Tibial artery (tissue), 4 donors: ENCODE measurements at regions not wholly inside any gene's neighbourhood (a gene's known extent, or its start where the extent isn't known, plus 50 kb on each side); places are given as distances from the start of the nearest gene placed in this dataset.

Source experiments
- DNase-seq, 2 donors: peaks; one replicate each; pipeline ENCODE4 v3.0.0-alpha.2; 2019
- H3K27ac ChIP-seq, 2 donors: fragments of 200-600 bp; sonication (generic) in 1 of 2; 1 replicate in 1 of 2; 2 replicates in 1 of 2; pipeline ENCODE4 v1.5.1; 2018 to 2019; ENCODE audit warnings: mild to moderate bottlenecking in 1 of 2
- H3K27me3 ChIP-seq, 2 donors: fragments of 200-600 bp; sonication (generic) in 1 of 2; one replicate each; pipeline versions ENCODE4 v1.5.1 to v1.6.0; 2016 to 2019
- H3K36me3 ChIP-seq, 3 donors: fragments of 200-600 bp; sonication (generic) in 2 of 3; one replicate each; pipeline ENCODE4 v1.5.1; 2016 to 2019; ENCODE audit warnings: mild to moderate bottlenecking in 2 of 3
- H3K4me1 ChIP-seq, 4 donors: fragments of 200-600 bp; sonication (generic) in 2 of 4; 1 replicate in 3 of 4; 2 replicates in 1 of 4; pipeline ENCODE4 v1.5.1; 2016 to 2019
- H3K4me3 ChIP-seq, 2 donors: fragments of 200-600 bp; sonication (generic) in 1 of 2; 1 replicate in 1 of 2; 2 replicates in 1 of 2; pipeline ENCODE4 v1.5.1; 2018 to 2019; ENCODE audit warnings: mild to moderate bottlenecking in 2 of 2
- H3K9me3 ChIP-seq, 3 donors: fragments of 200-600 bp; sonication (generic) in 1 of 3; one replicate each; pipeline ENCODE4 v1.5.1; 2016 to 2019
- intact Hi-C: fragments of 100-400 bp; cut with DNase I; formaldehyde crosslinking; loops from one replicate; pipeline ENCODE4 v1.15.0; 2023; ENCODE audit warnings: low total_unique reads
- TF ChIP-seq, protein P1 (sequence below), 2 experiments: fragments of 200-600 bp in 1 of 2; fragments of 450-650 bp in 1 of 2; IDR thresholded peaks; one replicate each; pipeline ENCODE4 v1.5.1; 2017 to 2019; ENCODE audit warnings: antibody characterized with exemption in 2 of 2, mild to moderate bottlenecking in 1 of 2, moderate library complexity in 1 of 2

DNA sequence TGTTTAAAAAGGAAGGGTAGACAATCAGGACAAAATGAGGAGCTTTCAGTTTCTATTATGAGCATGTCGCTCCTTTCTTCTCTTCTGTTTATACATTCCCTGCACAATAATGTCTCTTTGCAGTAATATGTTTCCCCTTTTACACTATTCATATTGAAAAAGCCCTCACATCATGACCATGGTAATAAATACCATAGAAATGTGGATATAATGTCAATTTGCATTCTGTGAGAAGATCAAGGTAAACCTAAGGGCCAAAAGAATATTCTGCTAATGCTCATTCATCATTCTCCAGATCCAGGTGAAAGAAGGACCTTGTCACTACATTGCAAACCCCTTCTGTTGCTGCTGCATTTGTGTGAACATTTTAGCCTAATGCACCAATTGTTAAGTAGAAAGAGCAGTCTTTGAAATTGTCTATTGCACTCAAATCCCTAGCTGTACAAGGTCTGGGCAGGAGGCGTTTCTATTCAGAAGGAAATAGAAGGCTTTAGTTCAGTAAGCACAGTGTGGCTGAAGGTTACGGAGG, 117.6 kb upstream of the SOX21 start:
- DNase-seq: no peak
- H3K4me1 ChIP-seq: no peaks in the 10 kb centered on the region
- no peak overlapping the region for H3K27ac ChIP-seq
- no peaks in the 10 kb centered on the region for H3K36me3 ChIP-seq
- TF ChIP-seq, protein P1, sequence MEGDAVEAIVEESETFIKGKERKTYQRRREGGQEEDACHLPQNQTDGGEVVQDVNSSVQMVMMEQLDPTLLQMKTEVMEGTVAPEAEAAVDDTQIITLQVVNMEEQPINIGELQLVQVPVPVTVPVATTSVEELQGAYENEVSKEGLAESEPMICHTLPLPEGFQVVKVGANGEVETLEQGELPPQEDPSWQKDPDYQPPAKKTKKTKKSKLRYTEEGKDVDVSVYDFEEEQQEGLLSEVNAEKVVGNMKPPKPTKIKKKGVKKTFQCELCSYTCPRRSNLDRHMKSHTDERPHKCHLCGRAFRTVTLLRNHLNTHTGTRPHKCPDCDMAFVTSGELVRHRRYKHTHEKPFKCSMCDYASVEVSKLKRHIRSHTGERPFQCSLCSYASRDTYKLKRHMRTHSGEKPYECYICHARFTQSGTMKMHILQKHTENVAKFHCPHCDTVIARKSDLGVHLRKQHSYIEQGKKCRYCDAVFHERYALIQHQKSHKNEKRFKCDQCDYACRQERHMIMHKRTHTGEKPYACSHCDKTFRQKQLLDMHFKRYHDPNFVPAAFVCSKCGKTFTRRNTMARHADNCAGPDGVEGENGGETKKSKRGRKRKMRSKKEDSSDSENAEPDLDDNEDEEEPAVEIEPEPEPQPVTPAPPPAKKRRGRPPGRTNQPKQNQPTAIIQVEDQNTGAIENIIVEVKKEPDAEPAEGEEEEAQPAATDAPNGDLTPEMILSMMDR (IDR thresholded peaks at IDR 0.05): no peak
- H3K9me3 ChIP-seq: no peaks in the 10 kb centered on the region
- no peaks in the 10 kb centered on the region for H3K27me3 ChIP-seq
- intact Hi-C loops: loop anchor here (5.0 kb wide), 1 partner anchor 322 kb away; no protein-coding TSS in a partner anchor
- H3K4me3 ChIP-seq: no peak overlapping the region

GRCh38 chr13:94829185-94829836, 117.0 kb upstream of the SOX21 start:
- intact Hi-C loops: no loop called here
- Histone ChIP-seq H3K27me3 (no peaks in the 10 kb centered on the region), H3K4me3 (no peak overlapping the region), H3K27ac (no peak overlapping the region), H3K9me3 (no peaks in the 10 kb centered on the region), H3K36me3 (no peaks in the 10 kb centered on the region), H3K4me1 (no peaks in the 10 kb centered on the region)
- TF ChIP-seq, protein P1 (IDR thresholded peaks at IDR 0.05): no peak
- DNase-seq: no peak

DNA sequence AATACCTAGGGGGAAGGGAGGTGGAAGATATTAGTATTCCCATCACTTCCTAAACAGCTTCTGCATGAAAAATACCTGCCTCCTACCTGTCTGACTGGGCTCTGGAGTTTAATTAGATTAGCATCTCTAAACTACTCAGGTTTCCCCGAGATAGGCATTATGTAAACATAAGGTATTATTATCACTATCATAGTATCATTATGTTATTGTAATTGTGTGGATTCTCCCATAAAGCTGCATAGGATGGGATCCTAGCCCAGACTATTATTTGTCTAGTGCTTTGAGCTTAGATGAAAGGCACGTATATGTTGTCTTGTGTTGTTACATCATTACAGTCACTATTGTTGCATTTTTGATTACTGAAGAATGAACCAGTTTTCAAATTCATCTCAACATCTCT, 115.2 kb upstream of the SOX21 start:
- H3K4me3 ChIP-seq: no peak overlapping the region
- H3K27me3 ChIP-seq: no peaks in the 10 kb centered on the region
- no peaks in the 10 kb centered on the region for H3K4me1 ChIP-seq
- DNase-seq: no peak
- TF ChIP-seq, protein P1 (IDR thresholded peaks at IDR 0.05): no peak
- H3K9me3 ChIP-seq: no peaks in the 10 kb centered on the region
- no peak overlapping the region for H3K27ac ChIP-seq
- intact Hi-C loops: no loop called here
- H3K36me3 ChIP-seq: no peaks in the 10 kb centered on the region

DNA sequence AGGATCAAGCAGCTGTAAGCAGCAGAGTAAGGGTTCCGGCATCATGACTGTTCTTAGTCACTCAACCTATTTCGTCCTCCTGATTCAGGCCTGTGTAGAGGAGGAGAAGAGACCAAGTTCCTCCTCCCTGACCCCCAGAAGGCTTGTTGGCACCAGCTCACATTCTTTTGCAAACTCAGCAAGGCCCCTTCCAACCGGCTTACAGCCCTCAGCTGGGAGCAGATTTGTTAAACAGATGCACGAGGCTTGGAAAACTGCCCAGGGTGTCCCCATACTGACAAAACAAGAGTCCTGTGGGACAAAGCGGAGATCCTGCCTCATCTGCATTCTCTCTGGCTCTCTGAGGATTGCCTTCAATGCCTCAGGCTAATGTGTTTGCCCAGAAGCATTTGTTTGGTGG, 113.2 kb upstream of the SOX21 start:
- peak; percentile 66 to 78 for DNase-seq
- Histone ChIP-seq H3K4me3 (no peak overlapping the region), H3K27me3 (no peaks in the 10 kb centered on the region), H3K36me3 (no peaks in the 10 kb centered on the region), H3K9me3 (no peaks in the 10 kb centered on the region), H3K27ac (no peak overlapping the region), H3K4me1 (no peaks in the 10 kb centered on the region)
- TF ChIP-seq, protein P1 (IDR thresholded peaks at IDR 0.05): no peak
- intact Hi-C loops: no loop called here

DNA sequence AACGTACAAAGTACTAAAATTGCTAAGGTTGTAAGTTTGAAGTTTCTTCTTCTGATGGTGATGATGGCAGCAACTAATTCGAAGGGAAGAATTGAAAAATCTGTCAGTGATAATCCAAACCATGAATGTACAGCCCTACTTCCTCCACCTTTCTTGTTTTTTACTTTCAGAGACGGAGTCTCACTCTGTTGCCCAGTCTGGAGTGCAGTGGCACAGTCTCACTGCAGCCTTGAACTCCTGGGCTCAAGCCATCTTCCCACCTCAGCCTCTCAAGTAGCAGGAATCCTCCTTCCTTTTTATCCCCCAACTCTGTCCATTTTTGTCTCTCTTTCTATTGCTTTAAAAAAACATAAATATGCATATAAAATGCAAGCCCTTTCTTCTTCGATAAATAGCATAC, 112.3 kb upstream of the SOX21 start:
- TF ChIP-seq, protein P1 (IDR thresholded peaks at IDR 0.05): no peak

More for the DNA sequence above, 112.3 kb upstream of the SOX21 start:
- no peak for DNase-seq
- Histone ChIP-seq H3K4me3 (no peak overlapping the region), H3K27me3 (no peaks in the 10 kb centered on the region), H3K36me3 (no peaks in the 10 kb centered on the region), H3K27ac (no peak overlapping the region), H3K4me1 (no peaks in the 10 kb centered on the region), H3K9me3 (no peaks in the 10 kb centered on the region)
- intact Hi-C loops: no loop called here
